BLaER1 treated with 17β-estradiol and CSF1 and Interleukin-3, amounts not matched to agents 10 nM and 100 nM (cell line): ENCODE measurements at regions not wholly inside any gene's neighbourhood (a gene's known extent, or its start where the extent isn't known, plus 50 kb on each side); places are given as distances from the start of the nearest gene placed in this dataset.

Source experiments
- H3K27ac ChIP-seq, 11 experiments: shearing (Covaris generic); formaldehyde crosslinking; 2 replicates each; pipeline ENCODE4 v1.8.1; 2022
- H3K27me3 ChIP-seq, 11 experiments: shearing (Covaris generic); formaldehyde crosslinking; 2 replicates each; pipeline ENCODE4 v1.8.1; 2022
- H3K36me3 ChIP-seq, 11 experiments: shearing (Covaris generic); formaldehyde crosslinking; 2 replicates each; pipeline ENCODE4 v1.8.1; 2022
- H3K4me1 ChIP-seq, 10 experiments: shearing (Covaris generic); formaldehyde crosslinking; 2 replicates each; pipeline ENCODE4 v1.8.1; 2022
- H3K4me2 ChIP-seq, 11 experiments: shearing (Covaris generic); formaldehyde crosslinking; 2 replicates each; pipeline ENCODE4 v1.8.1; 2022
- H3K4me3 ChIP-seq, 10 experiments: shearing (Covaris generic); formaldehyde crosslinking; 2 replicates each; pipeline ENCODE4 v1.8.1; 2022
- H3K9ac ChIP-seq, 11 experiments: shearing (Covaris generic); formaldehyde crosslinking; 2 replicates each; pipeline ENCODE4 v1.8.1; 2022
- H3K9me3 ChIP-seq, 11 experiments: shearing (Covaris generic); formaldehyde crosslinking; replicated peaks in 1 of 11; 2 replicates each; pipeline ENCODE4 v1.8.1; 2022
- H4K20me1 ChIP-seq, 11 experiments: shearing (Covaris generic); formaldehyde crosslinking; 2 replicates each; pipeline ENCODE4 v1.8.1; 2022
- Cebpa-rat ChIP-seq, 11 experiments: shearing (Covaris generic); IDR thresholded peaks; 2 replicates each; pipeline ENCODE4 v1.8.1; 2022

GRCh38 chr10:130956251-130956650 lies 355.3 kb downstream of the TCERG1L start:
- Histone ChIP-seq H3K27ac (no peak overlapping the region), H4K20me1 (no peaks in the 10 kb centered on the region; a peak in 2 of 22 replicates), H3K4me2 (no peak overlapping the region), H3K4me3 (no peak overlapping the region), H3K9ac (no peak overlapping the region), H3K36me3 (no peaks in the 10 kb centered on the region), H3K9me3 (no peaks in the 10 kb centered on the region), H3K4me1 (peaks cover 0 to 8% (median 0%) of the 10 kb centered on the region in 10 experiments; a peak in 1 of 20 replicates), H3K27me3 (no peaks in the 10 kb centered on the region)
- TF ChIP-seq Cebpa-rat (IDR thresholded peaks at IDR 0.05) = no peak

GRCh38 chr10:130957423-130957822 lies 354.1 kb downstream of the TCERG1L start:
- H3K4me1 ChIP-seq = peaks cover 0 to 8% (median 0%) of the 10 kb centered on the region in 10 experiments; a peak in 1 of 20 replicates
- TF ChIP-seq Cebpa-rat (IDR thresholded peaks at IDR 0.05) = no peak
- no peak overlapping the region for H3K27ac ChIP-seq
- H3K9me3 ChIP-seq = 0 out of 22 replicates have a peak, but pooled peaks cover 0 to under 1% (median 0%) of the 10 kb centered on the region in 11 experiments
- H3K4me3 ChIP-seq = no peak overlapping the region
- no peak overlapping the region for H3K9ac ChIP-seq
- H3K27me3 ChIP-seq = no peaks in the 10 kb centered on the region
- no peaks in the 10 kb centered on the region; a peak in 2 of 22 replicates for H4K20me1 ChIP-seq
- no peak overlapping the region for H3K4me2 ChIP-seq
- H3K36me3 ChIP-seq = no peaks in the 10 kb centered on the region

DNA sequence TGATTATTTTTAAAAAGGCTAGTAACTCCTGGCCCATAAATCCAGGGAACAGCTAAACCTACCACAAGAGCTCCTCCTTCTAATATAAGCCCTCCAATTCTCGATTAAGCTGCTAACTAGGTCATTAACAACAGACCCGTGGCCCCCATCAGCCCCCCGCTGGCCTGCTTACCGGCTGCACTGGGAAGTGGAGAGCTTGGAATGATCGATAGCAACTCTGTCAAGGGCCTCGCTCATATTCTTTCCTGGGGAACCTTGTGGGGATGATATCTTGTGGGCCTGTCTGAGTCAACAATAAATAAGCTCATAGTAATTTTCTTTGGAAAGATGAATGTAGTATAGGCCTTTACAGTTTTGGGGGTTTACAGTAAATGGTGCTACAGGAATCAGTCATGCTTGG lies 353.5 kb downstream of the TCERG1L start:
- Histone ChIP-seq H3K36me3 (no peaks in the 10 kb centered on the region), H3K27me3 (no peaks in the 10 kb centered on the region), H3K4me3 (no peak overlapping the region), H3K9me3 (peaks cover 0 to 6% (median 0%) of the 10 kb centered on the region in 11 experiments; a peak in 2 of 22 replicates), H3K9ac (no peak overlapping the region), H3K27ac (no peak overlapping the region), H3K4me1 (peaks cover 0 to 11% (median 0%) of the 10 kb centered on the region in 10 experiments; a peak in 2 of 20 replicates), H4K20me1 (no peaks in the 10 kb centered on the region; a peak in 2 of 22 replicates), H3K4me2 (no peak overlapping the region)
- TF ChIP-seq Cebpa-rat (IDR thresholded peaks at IDR 0.05) = no peak

- no peak for TF ChIP-seq Cebpa-rat (IDR thresholded peaks at IDR 0.05)
- no peak overlapping the region for H3K27ac ChIP-seq
- H3K4me3 ChIP-seq = no peak overlapping the region
- peaks cover 0 to 6% (median 0%) of the 10 kb centered on the region in 11 experiments; a peak in 2 of 22 replicates for H3K9me3 ChIP-seq
- no peak overlapping the region for H3K9ac ChIP-seq
- no peak overlapping the region for H3K4me2 ChIP-seq
- no peaks in the 10 kb centered on the region for H3K36me3 ChIP-seq
- H3K4me1 ChIP-seq = peaks cover 0 to 12% (median 0%) of the 10 kb centered on the region in 10 experiments; a peak in 2 of 20 replicates
- H4K20me1 ChIP-seq = no peaks in the 10 kb centered on the region; a peak in 2 of 22 replicates
- H3K27me3 ChIP-seq = no peaks in the 10 kb centered on the region
Measured at GRCh38 chr10:130958981-130959751, 352.4 kb downstream of the TCERG1L start.

- Histone ChIP-seq H3K4me1 (peaks cover 0 to 12% (median 0%) of the 10 kb centered on the region in 10 experiments; a peak in 2 of 20 replicates), H3K9me3 (peaks cover 0 to 6% (median 0%) of the 10 kb centered on the region in 11 experiments; a peak in 2 of 22 replicates), H4K20me1 (no peaks in the 10 kb centered on the region; a peak in 2 of 22 replicates), H3K36me3 (no peaks in the 10 kb centered on the region), H3K9ac (no peak overlapping the region), H3K27ac (no peak overlapping the region), H3K4me3 (no peak overlapping the region), H3K4me2 (0 out of 22 replicates have a peak overlapping the region, but pooled peaks of 1 of the 11 experiments have one; percentile 1), H3K27me3 (no peaks in the 10 kb centered on the region)
- no peak for TF ChIP-seq Cebpa-rat (IDR thresholded peaks at IDR 0.05)
Measured at GRCh38 chr10:130959752-130960195, 351.7 kb downstream of the TCERG1L start.

- Histone ChIP-seq H3K4me1 (peaks cover 0 to 12% (median 0%) of the 10 kb centered on the region in 10 experiments; a peak in 2 of 20 replicates), H3K27me3 (no peaks in the 10 kb centered on the region), H3K9me3 (peaks cover 0 to 6% (median 0%) of the 10 kb centered on the region in 11 experiments; a peak in 2 of 22 replicates), H4K20me1 (no peaks in the 10 kb centered on the region; a peak in 2 of 22 replicates), H3K36me3 (no peaks in the 10 kb centered on the region), H3K27ac (no peak overlapping the region), H3K4me3 (no peak overlapping the region), H3K4me2 (no peak overlapping the region), H3K9ac (no peak overlapping the region)
- TF ChIP-seq Cebpa-rat (IDR thresholded peaks at IDR 0.05) = no peak
Measured at GRCh38 chr10:130960531-130960930, 351.0 kb downstream of the TCERG1L start.

- Histone ChIP-seq H3K9me3 (peaks cover 0 to 6% (median 0%) of the 10 kb centered on the region in 11 experiments; a peak in 2 of 22 replicates), H3K4me2 (no peak overlapping the region), H3K4me1 (peaks cover 0 to 12% (median 0%) of the 10 kb centered on the region in 10 experiments; a peak in 2 of 20 replicates), H3K27ac (no peak overlapping the region), H3K9ac (no peak overlapping the region), H4K20me1 (no peaks in the 10 kb centered on the region; a peak in 2 of 22 replicates), H3K27me3 (no peaks in the 10 kb centered on the region), H3K4me3 (no peak overlapping the region), H3K36me3 (no peaks in the 10 kb centered on the region)
- TF ChIP-seq Cebpa-rat (IDR thresholded peaks at IDR 0.05) = no peak
Measured at GRCh38 chr10:130961506-130962239, 349.8 kb downstream of the TCERG1L start.

- Histone ChIP-seq H3K27ac (no peak overlapping the region), H3K27me3 (no peaks in the 10 kb centered on the region), H3K9ac (no peak overlapping the region), H3K4me1 (peaks cover 0 to 12% (median under 1%) of the 10 kb centered on the region in 10 experiments; a peak in 7 of 20 replicates), H3K36me3 (no peaks in the 10 kb centered on the region), H3K4me2 (no peak overlapping the region), H4K20me1 (no peaks in the 10 kb centered on the region; a peak in 1 of 22 replicates), H3K9me3 (peaks cover 0 to 6% (median 0%) of the 10 kb centered on the region in 11 experiments; a peak in 2 of 22 replicates), H3K4me3 (no peak overlapping the region)
- TF ChIP-seq Cebpa-rat (IDR thresholded peaks at IDR 0.05) = no peak
Measured at GRCh38 chr10:130962240-130963051, 349.1 kb downstream of the TCERG1L start.
